C4-2B (cell line): ENCODE measurements at regions not wholly inside any gene's neighbourhood (a gene's known extent, or its start where the extent isn't known, plus 50 kb on each side); places are given as distances from the start of the nearest gene placed in this dataset.

ENCODE experiments used
- CTCF ChIP-seq: fragments of 450-650 bp; conservative IDR thresholded peaks from 2 replicates; pipeline ENCODE4 v1.5.1; 2017; ENCODE audit warnings: mild to moderate bottlenecking
- ZFX ChIP-seq: fragments of 450-650 bp; IDR thresholded peaks from 2 replicates; pipeline ENCODE4 v1.6.1; 2017

- no peak for TF ChIP-seq CTCF
- TF ChIP-seq ZFX, result no peak
These were observed 178.5 kb upstream of the EGFLAM start for GRCh38 chr5:38079620-38080402.
